ENCODE measurements at regions not wholly inside any gene's neighbourhood (a gene's known extent, or its start where the extent isn't known, plus 50 kb on each side); places are given as distances from the start of the nearest gene placed in this dataset.
A peak's percentile ranks its signal among the peaks of the same experiment; 100 is the strongest.

DNA sequence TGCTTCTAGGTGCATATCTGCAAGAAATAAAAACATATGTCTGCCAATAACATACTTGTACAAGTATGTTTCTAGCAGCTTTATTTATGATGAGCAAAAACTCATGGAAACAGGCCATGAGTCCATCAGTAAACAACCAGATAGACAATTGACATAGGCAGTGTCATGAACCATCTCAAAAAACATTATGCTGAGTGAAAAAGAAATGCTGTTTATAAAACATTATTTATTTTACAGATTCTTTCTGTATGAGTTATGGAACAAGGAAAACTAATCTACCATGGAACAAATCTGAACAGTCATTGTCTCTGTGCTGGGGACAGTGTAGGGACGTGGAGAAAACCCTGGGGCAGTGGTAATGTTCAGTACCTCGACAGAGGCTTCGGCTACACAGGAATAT, 283.9 kb downstream of the UQCRFS1 start (continued):
- no peak for TF ChIP-seq GRHL2 (CRISPR knock-in tag; IDR thresholded peaks at IDR 0.05; ENCODE audit: insufficient replicate concordance, severe bottlenecking)

DNA sequence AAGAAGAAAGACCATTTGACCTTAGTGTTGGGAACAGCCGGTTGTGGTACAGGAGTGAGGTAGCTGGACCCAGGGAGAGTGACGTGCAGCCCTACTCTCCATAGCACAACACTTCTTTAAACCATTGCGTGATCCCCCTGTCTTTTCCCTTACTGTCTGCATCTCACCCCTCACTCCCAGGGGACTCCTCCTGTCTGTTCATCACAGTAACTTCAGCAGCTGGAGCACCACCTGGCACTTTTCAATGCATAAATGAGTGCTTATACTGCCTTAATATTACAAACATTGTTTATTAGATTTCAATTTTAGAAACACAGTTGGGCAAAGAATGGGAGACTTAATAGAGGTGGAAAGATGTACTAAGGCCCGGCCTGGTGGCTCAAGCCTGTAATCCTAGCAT, 285.5 kb downstream of the UQCRFS1 start:
- Mint-ChIP-seq H3K27ac (no peak overlapping the region), H3K27me3 (ENCODE audit: low read depth) (peaks cover 3% of the 10 kb centered on the region), H3K4me1 (no peaks in the 10 kb centered on the region), H3K36me3 (no peaks in the 10 kb centered on the region), H3K4me3 (no peak overlapping the region), H3K9me3 (peaks cover 7% of the 10 kb centered on the region)
- POLR2A ChIA-PET, result no interaction called here
- no peak for ATAC-seq
- DNase-seq (ENCODE audit: low spot score), result no peak
- TF ChIP-seq JUN (CRISPR knock-in tag; IDR thresholded peaks at IDR 0.05), result no peak
- no peak for TF ChIP-seq IRF2 (CRISPR knock-in tag; IDR thresholded peaks at IDR 0.05; ENCODE audit: borderline replicate concordance, low read depth)
- TF ChIP-seq ZNF317 (CRISPR knock-in tag; IDR thresholded peaks at IDR 0.05; ENCODE audit: borderline replicate concordance, low read depth), result no peak
- TF ChIP-seq MXD4 (CRISPR knock-in tag; IDR thresholded peaks at IDR 0.05; ENCODE audit: borderline replicate concordance), result no peak
- TF ChIP-seq, protein P1, sequence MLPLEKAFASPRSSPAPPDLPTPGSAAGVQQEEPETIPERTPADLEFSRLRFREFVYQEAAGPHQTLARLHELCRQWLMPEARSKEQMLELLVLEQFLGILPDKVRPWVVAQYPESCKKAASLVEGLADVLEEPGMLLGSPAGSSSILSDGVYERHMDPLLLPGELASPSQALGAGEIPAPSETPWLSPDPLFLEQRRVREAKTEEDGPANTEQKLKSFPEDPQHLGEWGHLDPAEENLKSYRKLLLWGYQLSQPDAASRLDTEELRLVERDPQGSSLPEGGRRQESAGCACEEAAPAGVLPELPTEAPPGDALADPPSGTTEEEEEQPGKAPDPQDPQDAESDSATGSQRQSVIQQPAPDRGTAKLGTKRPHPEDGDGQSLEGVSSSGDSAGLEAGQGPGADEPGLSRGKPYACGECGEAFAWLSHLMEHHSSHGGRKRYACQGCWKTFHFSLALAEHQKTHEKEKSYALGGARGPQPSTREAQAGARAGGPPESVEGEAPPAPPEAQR (CRISPR knock-in tag; IDR thresholded peaks at IDR 0.05), result no peak
- no peak for TF ChIP-seq FOXP1 (CRISPR knock-in tag; IDR thresholded peaks at IDR 0.05; ENCODE audit: borderline replicate concordance)
- no peak for TF ChIP-seq CREM (CRISPR knock-in tag; IDR thresholded peaks at IDR 0.05)
- TF ChIP-seq GABPB1 (CRISPR knock-in tag; IDR thresholded peaks at IDR 0.05), result no peak
- TF ChIP-seq KAT7 (CRISPR knock-in tag; IDR thresholded peaks at IDR 0.05; ENCODE audit: borderline replicate concordance), result no peak
- TF ChIP-seq, protein P2, sequence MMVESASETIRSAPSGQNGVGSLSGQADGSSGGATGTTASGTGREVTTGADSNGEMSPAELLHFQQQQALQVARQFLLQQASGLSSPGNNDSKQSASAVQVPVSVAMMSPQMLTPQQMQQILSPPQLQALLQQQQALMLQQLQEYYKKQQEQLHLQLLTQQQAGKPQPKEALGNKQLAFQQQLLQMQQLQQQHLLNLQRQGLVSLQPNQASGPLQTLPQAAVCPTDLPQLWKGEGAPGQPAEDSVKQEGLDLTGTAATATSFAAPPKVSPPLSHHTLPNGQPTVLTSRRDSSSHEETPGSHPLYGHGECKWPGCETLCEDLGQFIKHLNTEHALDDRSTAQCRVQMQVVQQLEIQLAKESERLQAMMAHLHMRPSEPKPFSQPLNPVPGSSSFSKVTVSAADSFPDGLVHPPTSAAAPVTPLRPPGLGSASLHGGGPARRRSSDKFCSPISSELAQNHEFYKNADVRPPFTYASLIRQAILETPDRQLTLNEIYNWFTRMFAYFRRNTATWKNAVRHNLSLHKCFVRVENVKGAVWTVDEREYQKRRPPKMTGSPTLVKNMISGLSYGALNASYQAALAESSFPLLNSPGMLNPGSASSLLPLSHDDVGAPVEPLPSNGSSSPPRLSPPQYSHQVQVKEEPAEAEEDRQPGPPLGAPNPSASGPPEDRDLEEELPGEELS (CRISPR knock-in tag; IDR thresholded peaks at IDR 0.05), result no peak
- TF ChIP-seq, protein P3, sequence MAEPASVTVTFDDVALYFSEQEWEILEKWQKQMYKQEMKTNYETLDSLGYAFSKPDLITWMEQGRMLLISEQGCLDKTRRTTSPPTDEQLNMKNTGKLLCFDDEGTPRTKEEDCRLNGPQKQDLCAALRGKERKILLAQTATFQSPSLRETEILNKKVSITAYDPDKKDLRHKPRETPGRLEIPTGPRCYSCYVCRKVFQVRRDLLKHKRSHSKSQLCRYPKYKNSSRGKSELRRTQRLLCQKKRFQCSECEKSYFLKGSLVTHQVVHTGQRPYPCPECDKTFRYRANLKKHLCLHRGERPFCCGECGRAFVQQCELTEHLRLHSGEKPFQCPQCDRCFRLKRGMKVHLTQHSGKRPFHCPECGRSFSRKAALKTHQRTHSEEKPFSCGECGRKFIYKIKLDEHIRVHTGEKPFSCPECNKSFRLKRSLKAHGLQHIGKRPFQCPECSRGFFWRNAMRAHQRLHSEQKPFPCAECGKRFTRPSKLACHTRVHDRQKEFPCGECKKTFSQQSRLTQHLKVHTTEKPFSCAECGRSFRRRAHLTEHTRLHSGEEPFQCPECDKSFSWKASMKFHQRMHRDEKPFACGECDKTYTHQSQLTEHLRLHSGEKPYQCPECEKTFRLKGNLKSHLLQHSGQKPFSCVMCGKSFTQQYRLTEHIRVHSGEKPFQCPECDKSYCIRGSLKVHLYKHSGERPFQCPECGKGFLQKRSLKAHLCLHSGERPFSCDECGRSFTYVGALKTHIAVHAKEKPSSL (CRISPR knock-in tag; conservative IDR thresholded peaks at IDR 0.05), result no peak
- CTCF ChIA-PET, result no interaction called here

DNA sequence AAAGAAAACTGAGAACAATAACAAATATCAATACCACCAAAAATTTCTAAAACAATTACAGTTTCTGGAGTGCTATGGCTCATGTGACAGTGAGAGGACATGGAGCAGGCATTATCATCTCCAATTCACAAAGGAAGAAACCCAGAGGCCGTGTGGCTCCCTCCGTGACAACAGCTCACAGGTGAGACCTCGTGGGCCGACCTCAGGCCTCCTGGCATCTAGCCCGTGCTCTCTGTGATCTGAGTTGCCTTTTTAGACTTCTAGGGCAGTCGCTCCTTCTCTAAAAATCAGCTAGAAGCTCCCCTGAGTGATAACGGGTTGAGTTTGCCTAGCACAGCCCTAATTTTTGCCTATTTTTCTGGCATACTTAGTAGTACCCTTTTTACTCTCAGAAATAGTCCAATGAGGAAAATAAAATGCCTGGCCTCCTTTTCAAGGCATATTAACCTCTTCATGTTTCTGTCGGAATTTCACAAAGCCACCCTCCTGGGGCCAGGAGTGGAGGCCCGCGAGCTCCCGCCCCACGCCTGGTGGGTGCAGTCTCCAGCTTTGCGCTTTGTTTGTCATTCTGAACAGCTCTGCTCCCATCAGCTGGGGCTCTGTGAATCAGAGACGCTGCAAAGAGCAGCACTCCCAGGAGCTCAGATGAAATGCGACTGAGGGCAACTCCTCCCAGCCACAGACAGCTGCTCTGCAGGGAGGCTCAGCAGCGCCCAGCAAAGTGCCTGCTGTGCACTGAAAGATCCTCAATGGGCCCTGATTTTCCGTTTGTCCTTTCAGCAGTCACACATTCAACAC, 292.5 kb downstream of the UQCRFS1 start:
- H3K9me3 Mint-ChIP-seq, result no peaks in the 10 kb centered on the region; the same call in 1 of the 2 replicates
- TF ChIP-seq ZNF317 (CRISPR knock-in tag; IDR thresholded peaks at IDR 0.05; ENCODE audit: borderline replicate concordance, low read depth) (no peak), ZNF423 (CRISPR knock-in tag; IDR thresholded peaks at IDR 0.05) (peak; percentile 70; the same call in 1 of the 2 replicates)
- ATAC-seq, result peak; percentile 86
- ChIA-PET POLR2A (no interaction called here), CTCF (interaction anchor here (0.9 to 1.6 kb wide), 3 partner anchors 12 to 343 kb away, joined by 3 to 6 read pairs (median 3); no protein-coding TSS in a partner anchor)
- H3K36me3 Mint-ChIP-seq, result no peaks in the 10 kb centered on the region
- H3K4me1 Mint-ChIP-seq, result peaks cover 14% of the 10 kb centered on the region
- DNase-seq (ENCODE audit: low spot score), result peak; percentile 16
- no peak overlapping the region for H3K4me3 Mint-ChIP-seq
- H3K27ac Mint-ChIP-seq, result no peak overlapping the region
- no peaks in the 10 kb centered on the region; the same call in 1 of the 2 replicates for H3K27me3 Mint-ChIP-seq (ENCODE audit: low read depth)

DNA sequence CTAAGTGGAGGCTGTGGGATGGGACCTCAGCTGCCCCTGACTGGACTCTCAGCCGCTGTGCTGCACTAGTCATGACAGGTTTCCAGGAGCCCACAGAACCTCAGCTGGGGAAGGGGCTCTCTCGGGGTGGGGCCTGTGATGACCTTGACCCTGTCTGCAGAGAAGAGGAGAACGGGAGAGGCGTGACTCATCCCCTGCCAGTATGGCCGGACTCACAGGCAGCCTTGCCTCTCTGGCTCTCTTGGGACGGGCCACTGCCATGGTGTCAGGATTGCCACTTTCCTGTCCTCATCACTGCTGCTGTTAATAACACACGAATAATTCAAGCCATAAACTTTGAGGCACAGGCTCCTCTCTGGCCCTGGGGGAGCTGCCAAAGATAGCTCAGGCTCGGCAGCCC, 295.3 kb downstream of the UQCRFS1 start:
- DNase-seq (ENCODE audit: low spot score) (no peak), ATAC-seq (no peak)
- POLR2A ChIA-PET, result no interaction called here
- no peak for TF ChIP-seq RORB (CRISPR knock-in tag; IDR thresholded peaks at IDR 0.05)
- TF ChIP-seq, protein P4, sequence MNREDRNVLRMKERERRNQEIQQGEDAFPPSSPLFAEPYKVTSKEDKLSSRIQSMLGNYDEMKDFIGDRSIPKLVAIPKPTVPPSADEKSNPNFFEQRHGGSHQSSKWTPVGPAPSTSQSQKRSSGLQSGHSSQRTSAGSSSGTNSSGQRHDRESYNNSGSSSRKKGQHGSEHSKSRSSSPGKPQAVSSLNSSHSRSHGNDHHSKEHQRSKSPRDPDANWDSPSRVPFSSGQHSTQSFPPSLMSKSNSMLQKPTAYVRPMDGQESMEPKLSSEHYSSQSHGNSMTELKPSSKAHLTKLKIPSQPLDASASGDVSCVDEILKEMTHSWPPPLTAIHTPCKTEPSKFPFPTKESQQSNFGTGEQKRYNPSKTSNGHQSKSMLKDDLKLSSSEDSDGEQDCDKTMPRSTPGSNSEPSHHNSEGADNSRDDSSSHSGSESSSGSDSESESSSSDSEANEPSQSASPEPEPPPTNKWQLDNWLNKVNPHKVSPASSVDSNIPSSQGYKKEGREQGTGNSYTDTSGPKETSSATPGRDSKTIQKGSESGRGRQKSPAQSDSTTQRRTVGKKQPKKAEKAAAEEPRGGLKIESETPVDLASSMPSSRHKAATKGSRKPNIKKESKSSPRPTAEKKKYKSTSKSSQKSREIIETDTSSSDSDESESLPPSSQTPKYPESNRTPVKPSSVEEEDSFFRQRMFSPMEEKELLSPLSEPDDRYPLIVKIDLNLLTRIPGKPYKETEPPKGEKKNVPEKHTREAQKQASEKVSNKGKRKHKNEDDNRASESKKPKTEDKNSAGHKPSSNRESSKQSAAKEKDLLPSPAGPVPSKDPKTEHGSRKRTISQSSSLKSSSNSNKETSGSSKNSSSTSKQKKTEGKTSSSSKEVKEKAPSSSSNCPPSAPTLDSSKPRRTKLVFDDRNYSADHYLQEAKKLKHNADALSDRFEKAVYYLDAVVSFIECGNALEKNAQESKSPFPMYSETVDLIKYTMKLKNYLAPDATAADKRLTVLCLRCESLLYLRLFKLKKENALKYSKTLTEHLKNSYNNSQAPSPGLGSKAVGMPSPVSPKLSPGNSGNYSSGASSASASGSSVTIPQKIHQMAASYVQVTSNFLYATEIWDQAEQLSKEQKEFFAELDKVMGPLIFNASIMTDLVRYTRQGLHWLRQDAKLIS (CRISPR knock-in tag; IDR thresholded peaks at IDR 0.05; ENCODE audit: borderline replicate concordance), result no peak
- no peak for TF ChIP-seq NR1H2 (CRISPR knock-in tag; IDR thresholded peaks at IDR 0.05)
- TF ChIP-seq, protein P5, sequence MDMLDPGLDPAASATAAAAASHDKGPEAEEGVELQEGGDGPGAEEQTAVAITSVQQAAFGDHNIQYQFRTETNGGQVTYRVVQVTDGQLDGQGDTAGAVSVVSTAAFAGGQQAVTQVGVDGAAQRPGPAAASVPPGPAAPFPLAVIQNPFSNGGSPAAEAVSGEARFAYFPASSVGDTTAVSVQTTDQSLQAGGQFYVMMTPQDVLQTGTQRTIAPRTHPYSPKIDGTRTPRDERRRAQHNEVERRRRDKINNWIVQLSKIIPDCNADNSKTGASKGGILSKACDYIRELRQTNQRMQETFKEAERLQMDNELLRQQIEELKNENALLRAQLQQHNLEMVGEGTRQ (CRISPR knock-in tag; IDR thresholded peaks at IDR 0.05), result no peak

More for the DNA sequence above, 295.3 kb downstream of the UQCRFS1 start:
- Mint-ChIP-seq H3K4me1 (peaks cover 14% of the 10 kb centered on the region), H3K27ac (no peak overlapping the region), H3K36me3 (no peaks in the 10 kb centered on the region), H3K9me3 (no peaks in the 10 kb centered on the region), H3K4me3 (no peak overlapping the region), H3K27me3 (ENCODE audit: low read depth) (no peaks in the 10 kb centered on the region; the same call in 1 of the 2 replicates)
- CTCF ChIA-PET, result no interaction called here

Data from WTC11 (cell line).